Stomach (tissue), 4 donors: ENCODE measurements at regions not wholly inside any gene's neighbourhood (a gene's known extent, or its start where the extent isn't known, plus 50 kb on each side); places are given as distances from the start of the nearest gene placed in this dataset.

ENCODE experiments used
- CTCF ChIP-seq, 7 experiments: fragments of 450-650 bp in 4 of 7; fragments of 200-600 bp in 3 of 7; sonication (generic) in 3 of 7; IDR thresholded peaks; one replicate each; pipeline ENCODE4 v1.5.1; 2016 to 2019; ENCODE audit warnings: antibody characterized with exemption in 7 of 7, control low read depth in 2 of 7, mild to moderate bottlenecking in 1 of 7
- EP300 ChIP-seq: sonication (generic); formaldehyde crosslinking; IDR thresholded peaks from one replicate; pipeline ENCODE4 v1.6.1; 2017; ENCODE audit warnings: antibody characterized with exemption

GRCh38 chr1:238501290-238501689 lies 610.6 kb upstream of the ZP4 start:
- TF ChIP-seq CTCF (IDR thresholded peaks at IDR 0.05) = no peak
- TF ChIP-seq EP300 = no peak
